ENCODE measurements at regions not wholly inside any gene's neighbourhood (a gene's known extent, or its start where the extent isn't known, plus 50 kb on each side); places are given as distances from the start of the nearest gene placed in this dataset.
A peak's percentile ranks its signal among the peaks of the same experiment; 100 is the strongest.

DNA sequence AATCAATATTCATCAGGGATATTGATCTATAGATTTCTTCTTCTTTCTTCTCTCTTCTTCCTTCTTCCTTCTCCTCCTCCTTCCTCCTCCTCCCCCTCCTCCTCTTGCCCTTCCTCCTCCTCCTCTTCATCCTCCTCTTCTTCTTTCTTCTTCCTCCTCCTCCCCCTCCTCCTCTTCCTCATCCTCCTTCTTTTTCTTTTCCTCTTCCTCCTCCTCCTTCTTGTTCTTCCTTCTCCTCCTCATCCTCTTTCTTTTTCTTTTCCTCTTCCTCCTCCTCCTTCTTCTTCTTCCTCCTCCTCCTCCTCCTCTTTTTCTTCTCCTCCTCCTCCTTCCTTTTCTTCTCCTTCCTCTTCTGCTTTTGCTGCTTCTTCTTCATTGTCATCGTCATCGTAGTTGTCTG, 52.4 kb upstream of the SERINC1 start:
- DNase-seq = no peak

- peak; percentile 64 for DNase-seq
Measured at GRCh38 chr6:122530440-122531046, 58.9 kb upstream of the SERINC1 start.

DNA sequence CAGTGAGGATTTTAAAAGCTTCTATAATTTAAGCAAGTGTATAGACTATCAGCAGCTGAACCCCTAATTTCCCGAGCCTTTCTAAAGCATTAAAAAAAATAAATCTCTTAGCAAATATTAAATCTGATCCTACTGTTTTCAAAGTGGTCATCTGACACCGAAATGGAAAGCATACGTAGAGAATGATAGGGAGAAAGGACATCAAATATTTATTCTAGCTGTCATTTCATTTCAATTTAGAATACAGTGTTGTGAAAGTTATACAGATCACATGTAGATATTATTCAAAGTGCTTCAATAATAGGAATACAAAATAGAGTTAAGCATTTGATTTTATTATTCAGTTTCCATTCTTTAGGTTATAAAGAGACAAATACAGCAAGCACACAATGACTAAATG, 61.9 kb upstream of the PKIB start:
- no peak for DNase-seq

DNA sequence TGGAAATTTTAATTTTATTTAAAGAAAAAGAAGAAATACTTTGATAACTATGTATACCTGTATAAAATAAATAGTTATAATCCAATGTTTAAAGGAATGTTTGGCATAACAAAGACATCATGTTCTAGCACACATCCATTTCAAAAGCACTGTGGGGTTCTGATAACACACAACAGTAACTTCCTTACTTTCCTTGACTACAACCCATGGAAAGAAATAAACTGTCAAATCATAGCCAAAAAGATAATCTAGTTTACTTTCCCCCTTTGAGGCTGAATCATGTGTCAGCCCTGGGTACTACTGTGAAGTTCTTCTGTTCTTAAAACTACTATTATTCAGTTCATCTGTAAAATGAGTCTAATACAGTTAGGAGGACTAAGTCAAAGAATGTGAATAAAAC, 61.4 kb upstream of the PKIB start:
- DNase-seq = no peak

- no peak for DNase-seq
Measured at GRCh38 chr6:122553697-122554096, 56.5 kb upstream of the PKIB start.

GRCh38 chr6:122555561-122555960, 54.6 kb upstream of the PKIB start:
- DNase-seq = no peak

GRCh38 chr6:122558080-122558479, 52.1 kb upstream of the PKIB start:
- no peak for DNase-seq

Data from left kidney (tissue), 1 donor.